Keratinocyte (primary cell): ENCODE measurements at regions not wholly inside any gene's neighbourhood (a gene's known extent, or its start where the extent isn't known, plus 50 kb on each side); places are given as distances from the start of the nearest gene placed in this dataset.

Experiments used
- DNase-seq: peaks from one replicate; pipeline ENCODE4 v3.0.0-alpha.2; 2011; ENCODE audit warnings: low read depth, missing footprints, low spot score
- FAIRE-seq: peaks from 2 replicates; lab custom pipeline; 2011; peaks lifted over from hg19 to GRCh38; lab: Jason Lieb, UNC
- H2AFZ ChIP-seq: 2 replicates; pipeline ENCODE4 v1.6.0; 2012; ENCODE audit warnings: low read length, control low read depth, inconsistent platforms; ENCODE audit not compliant: control insufficient read depth
- H3K27ac ChIP-seq: 2 replicates; pipeline ENCODE4 v1.5.1; 2011; ENCODE audit warnings: low read length; ENCODE audit not compliant: control insufficient read depth, insufficient read depth
- H3K27me3 ChIP-seq: 3 replicates; pipeline ENCODE4 v1.6.0; 2011; ENCODE audit warnings: low read length; ENCODE audit not compliant: control insufficient read depth, insufficient read depth; ENCODE audit errors: extremely low read depth
- H3K36me3 ChIP-seq, 2 experiments: 2 replicates in 1 of 2; 3 replicates in 1 of 2; pipeline ENCODE4 v1.5.1; 2011; ENCODE audit warnings: low read length in 2 of 2, mild to moderate bottlenecking in 1 of 2; ENCODE audit not compliant: control insufficient read depth in 2 of 2, insufficient read depth in 2 of 2; ENCODE audit errors: extremely low read depth in 1 of 2
- H3K4me1 ChIP-seq: 3 replicates; pipeline ENCODE4 v1.5.1; 2011; ENCODE audit warnings: low read length; ENCODE audit not compliant: control insufficient read depth, insufficient read depth; ENCODE audit errors: extremely low read depth
- H3K4me2 ChIP-seq: 3 replicates; pipeline ENCODE4 v1.6.0; 2011; ENCODE audit warnings: low read depth, low read length; ENCODE audit not compliant: control insufficient read depth, insufficient read depth; ENCODE audit errors: extremely low read depth
- H3K4me3 ChIP-seq, 3 experiments: fragments of 200-600 bp in 1 of 3; sonication (generic) in 1 of 3; 2 replicates in 2 of 3; 3 replicates in 1 of 3; pipeline ENCODE4 v1.5.1; 2011 to 2016; ENCODE audit warnings: low read length in 3 of 3, mild to moderate bottlenecking in 3 of 3, control low read depth in 2 of 3, inconsistent platforms in 1 of 3, low read depth in 1 of 3, mixed read lengths in 1 of 3, mixed run types in 1 of 3, moderate library complexity in 1 of 3; ENCODE audit not compliant: control insufficient read depth in 2 of 3, insufficient read depth in 2 of 3; ENCODE audit errors: extremely low read depth in 1 of 3
- H3K79me2 ChIP-seq: 2 replicates; pipeline ENCODE4 v1.6.0; 2012; ENCODE audit warnings: low read length; ENCODE audit not compliant: control insufficient read depth, insufficient read depth
- H3K9ac ChIP-seq: 3 replicates; pipeline ENCODE4 v1.6.0; 2011; ENCODE audit warnings: low read length; ENCODE audit not compliant: control insufficient read depth, insufficient read depth; ENCODE audit errors: extremely low read depth
- H3K9me1 ChIP-seq: 3 replicates; pipeline ENCODE4 v1.6.0; 2011; ENCODE audit warnings: low read length; ENCODE audit not compliant: control insufficient read depth, insufficient read depth; ENCODE audit errors: extremely low read depth
- H3K9me3 ChIP-seq: 2 replicates; pipeline ENCODE4 v1.5.1; 2012; ENCODE audit warnings: low read depth, low read length; ENCODE audit not compliant: control insufficient read depth
- H4K20me1 ChIP-seq: 3 replicates; pipeline ENCODE4 v1.6.0; 2011; ENCODE audit warnings: low read length; ENCODE audit not compliant: control insufficient read depth, insufficient read depth; ENCODE audit errors: extremely low read depth
- EZH2 ChIP-seq: IDR thresholded peaks from one replicate; pipeline ENCODE4 v1.6.1; 2012; ENCODE audit warnings: inconsistent platforms, mild to moderate bottlenecking, low read length, moderate library complexity
- dilution Hi-C: fragments of 300-500 bp; cut with MboI; formaldehyde crosslinking; loops from one replicate; pipeline ENCODE4 v1.7.0; 2020; ENCODE audit warnings: low sequenced_read_pairs; ENCODE audit not compliant: extremely low pct_ligation_motif_present
- TF ChIP-seq, protein P1 (sequence below), 3 experiments: IDR thresholded peaks in 1 of 3; conservative IDR thresholded peaks in 1 of 3; optimal IDR thresholded peaks in 1 of 3; 2 replicates in 2 of 3; 3 replicates in 1 of 3; pipeline versions ENCODE3 to v1.5.1; 2011; ENCODE audit warnings: low read length in 3 of 3, mild to moderate bottlenecking in 3 of 3, moderate library complexity in 2 of 3, control low read depth in 1 of 3, inconsistent platforms in 1 of 3; ENCODE audit not compliant: insufficient read depth in 2 of 3; ENCODE audit errors: extremely low read depth in 1 of 3

GRCh38 chr5:92998456-92998855 lies 582.6 kb downstream of the NR2F1-AS1 start:
- dilution Hi-C loops, result no loop called here
- H3K4me2 ChIP-seq, result no peak overlapping the region
- TF ChIP-seq EZH2, result no peak
- TF ChIP-seq, protein P1, sequence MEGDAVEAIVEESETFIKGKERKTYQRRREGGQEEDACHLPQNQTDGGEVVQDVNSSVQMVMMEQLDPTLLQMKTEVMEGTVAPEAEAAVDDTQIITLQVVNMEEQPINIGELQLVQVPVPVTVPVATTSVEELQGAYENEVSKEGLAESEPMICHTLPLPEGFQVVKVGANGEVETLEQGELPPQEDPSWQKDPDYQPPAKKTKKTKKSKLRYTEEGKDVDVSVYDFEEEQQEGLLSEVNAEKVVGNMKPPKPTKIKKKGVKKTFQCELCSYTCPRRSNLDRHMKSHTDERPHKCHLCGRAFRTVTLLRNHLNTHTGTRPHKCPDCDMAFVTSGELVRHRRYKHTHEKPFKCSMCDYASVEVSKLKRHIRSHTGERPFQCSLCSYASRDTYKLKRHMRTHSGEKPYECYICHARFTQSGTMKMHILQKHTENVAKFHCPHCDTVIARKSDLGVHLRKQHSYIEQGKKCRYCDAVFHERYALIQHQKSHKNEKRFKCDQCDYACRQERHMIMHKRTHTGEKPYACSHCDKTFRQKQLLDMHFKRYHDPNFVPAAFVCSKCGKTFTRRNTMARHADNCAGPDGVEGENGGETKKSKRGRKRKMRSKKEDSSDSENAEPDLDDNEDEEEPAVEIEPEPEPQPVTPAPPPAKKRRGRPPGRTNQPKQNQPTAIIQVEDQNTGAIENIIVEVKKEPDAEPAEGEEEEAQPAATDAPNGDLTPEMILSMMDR (optimal IDR thresholded peaks at IDR 0.05 in 1 of 3, IDR thresholded peaks at IDR 0.05 in 1 of 3, conservative IDR thresholded peaks at IDR 0.05 in 1 of 3; ENCODE audit: extremely low read depth in 1 of 3, insufficient read depth in 2 of 3, low read length in 3 of 3), result no peak

GRCh38 chr5:92994392-92994791 lies 586.6 kb downstream of the NR2F1-AS1 start:
- Histone ChIP-seq H3K9ac (no peak overlapping the region), H3K4me3 (no peak overlapping the region), H3K4me1 (no peaks in the 10 kb centered on the region), H3K36me3 (no peaks in the 10 kb centered on the region), H2AFZ (no peak overlapping the region), H3K9me3 (no peaks in the 10 kb centered on the region), H3K4me2 (no peak overlapping the region), H4K20me1 (no peaks in the 10 kb centered on the region), H3K27me3 (no peaks in the 10 kb centered on the region), H3K9me1 (no peaks in the 10 kb centered on the region), H3K27ac (no peak overlapping the region), H3K79me2 (no peaks in the 10 kb centered on the region)
- no peak for FAIRE-seq
- DNase-seq, result no peak
- dilution Hi-C loops, result no loop called here
- TF ChIP-seq, protein P1 (optimal IDR thresholded peaks at IDR 0.05 in 1 of 3, IDR thresholded peaks at IDR 0.05 in 1 of 3, conservative IDR thresholded peaks at IDR 0.05 in 1 of 3; ENCODE audit: extremely low read depth in 1 of 3, insufficient read depth in 2 of 3, low read length in 3 of 3), result no peak
- no peak for TF ChIP-seq EZH2

More at GRCh38 chr5:92998456-92998855, 582.6 kb downstream of the NR2F1-AS1 start:
- Histone ChIP-seq H3K27me3 (no peaks in the 10 kb centered on the region), H2AFZ (no peak overlapping the region), H3K9me1 (no peaks in the 10 kb centered on the region), H3K79me2 (no peaks in the 10 kb centered on the region), H3K36me3 (no peaks in the 10 kb centered on the region), H3K27ac (no peak overlapping the region), H3K9me3 (no peaks in the 10 kb centered on the region), H3K4me1 (no peaks in the 10 kb centered on the region), H3K4me3 (no peak overlapping the region), H4K20me1 (no peaks in the 10 kb centered on the region), H3K9ac (no peak overlapping the region)
- no peak for DNase-seq
- FAIRE-seq, result no peak
